DMS 273 (cell line): ENCODE measurements at regions not wholly inside any gene's neighbourhood (a gene's known extent, or its start where the extent isn't known, plus 50 kb on each side); places are given as distances from the start of the nearest gene placed in this dataset.
A peak's percentile ranks its signal among the peaks of the same experiment; 100 is the strongest.
"Not testable (repeated sequence)": the region's sequence is repeated elsewhere in the genome, so short reads cannot be mapped to it uniquely, and the experiment has no call there.

Source experiments
- DNase-seq: peaks from one replicate; lab custom pipeline; 2025; ENCODE audit not compliant: unreplicated experiment; lab: John Stamatoyannopoulos, UW

DNA sequence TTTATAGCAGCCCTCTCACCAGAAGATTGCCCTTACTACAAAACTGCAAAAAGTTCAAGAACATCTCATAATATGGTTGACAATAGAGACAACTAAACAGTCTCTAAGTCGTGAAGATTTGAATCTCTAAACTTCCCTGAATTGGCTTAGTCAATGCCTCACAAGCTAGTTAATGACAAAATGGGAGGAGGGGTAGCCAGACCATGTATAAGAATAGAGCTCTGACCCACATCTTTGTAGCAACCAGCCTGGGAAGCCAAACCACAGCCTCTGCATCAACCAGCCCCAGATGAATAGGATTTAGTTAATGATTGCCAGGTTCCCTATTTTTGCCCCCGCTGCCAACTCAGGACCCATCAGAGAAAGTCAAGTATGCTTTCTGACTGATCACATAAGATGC lies 1265.9 kb upstream of the PCDH10 start:
- not testable (repeated sequence) for DNase-seq

DNA sequence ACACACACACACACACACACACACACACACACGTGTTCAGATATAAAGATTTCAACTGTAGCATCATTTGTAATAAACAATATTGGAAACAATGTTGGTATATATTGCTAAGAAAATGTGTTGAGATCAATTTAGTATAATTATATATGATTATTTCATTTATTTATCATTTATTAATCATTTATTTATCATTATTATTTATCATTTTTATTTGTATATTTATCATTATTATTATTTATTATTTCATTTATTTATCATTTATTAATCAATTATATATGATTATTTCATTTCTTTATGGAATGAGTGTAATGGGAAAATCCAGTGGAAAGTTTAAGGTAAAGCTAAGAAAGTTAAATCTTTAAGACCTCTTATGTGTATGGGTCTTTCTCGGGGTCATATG lies 1223.4 kb upstream of the PCDH10 start:
- DNase-seq, result not testable (repeated sequence)

GRCh38 chr4:131967646-131968045 lies 1181.4 kb upstream of the PCDH10 start:
- DNase-seq, result not testable (repeated sequence)

DNA sequence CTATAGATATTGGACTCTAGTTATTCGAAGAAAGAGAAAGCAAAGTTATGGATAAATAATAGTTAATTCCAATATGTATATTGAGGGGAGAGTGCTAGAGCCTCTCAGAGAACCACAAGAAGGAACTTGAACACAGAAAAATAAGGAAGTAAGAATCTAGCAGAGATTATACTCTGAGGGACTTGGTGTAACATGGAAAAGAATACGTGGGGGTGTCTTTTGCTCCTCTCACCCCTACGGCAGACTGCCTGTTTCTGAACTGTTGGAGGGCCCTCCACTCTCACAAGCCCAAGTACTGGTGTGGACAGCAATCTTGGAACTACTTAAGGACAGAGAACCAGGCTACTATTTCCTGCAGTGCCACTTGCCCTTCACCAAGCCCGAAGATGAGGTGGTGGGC lies 1174.4 kb upstream of the PCDH10 start:
- no peak for DNase-seq

GRCh38 chr4:131975276-131976132 lies 1173.6 kb upstream of the PCDH10 start:
- not testable (repeated sequence) for DNase-seq

- not testable (repeated sequence) for DNase-seq
Measured at GRCh38 chr4:131976133-131977002, 1172.7 kb upstream of the PCDH10 start.

- no peak for DNase-seq
Measured at GRCh38 chr4:131978120-131978519, 1171.0 kb upstream of the PCDH10 start.

GRCh38 chr4:131989576-131989975 lies 1159.5 kb upstream of the PCDH10 start:
- no peak for DNase-seq

DNA sequence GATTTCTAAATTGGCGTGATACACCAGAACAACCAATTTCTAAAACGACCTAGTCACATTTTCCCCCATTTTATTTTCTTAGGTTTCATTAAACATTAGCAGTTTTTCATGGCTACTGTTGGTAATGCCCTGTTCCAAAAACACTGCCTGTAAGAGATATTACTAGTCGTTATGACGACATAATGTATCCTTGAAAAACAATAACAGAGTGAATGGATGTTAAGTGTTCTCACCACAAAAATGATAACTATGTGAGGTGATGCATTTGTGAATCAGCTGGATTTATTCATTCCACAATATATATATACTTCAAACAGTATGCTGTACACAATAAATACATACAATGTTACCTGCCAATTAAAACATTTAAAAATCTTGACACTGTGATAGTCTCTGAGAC lies 1147.6 kb upstream of the PCDH10 start:
- DNase-seq, result no peak

GRCh38 chr4:132003593-132003992 lies 1145.5 kb upstream of the PCDH10 start:
- no peak for DNase-seq

GRCh38 chr4:132015321-132015720 lies 1133.8 kb upstream of the PCDH10 start:
- no peak for DNase-seq

GRCh38 chr4:132016703-132017350 lies 1132.3 kb upstream of the PCDH10 start:
- DNase-seq, result no peak

DNA sequence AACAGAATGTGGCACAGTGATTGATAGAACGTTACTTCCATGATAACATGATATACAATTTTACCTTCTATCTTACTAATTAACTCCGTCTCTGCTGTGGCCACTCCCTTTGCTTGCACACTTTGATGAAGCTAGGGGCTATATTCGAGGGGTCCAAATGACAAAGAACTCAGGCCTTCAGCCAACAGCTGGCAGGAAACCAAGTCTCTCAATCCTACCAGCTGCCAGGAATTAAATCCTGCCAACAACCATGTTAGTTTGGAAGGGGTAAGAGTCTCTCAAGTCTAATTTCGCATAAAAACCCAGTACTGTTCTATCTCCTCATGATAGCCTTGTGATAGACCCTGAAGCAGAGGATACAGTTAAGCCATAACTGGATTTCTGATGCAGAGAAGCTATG lies 1122.9 kb upstream of the PCDH10 start:
- peak; percentile 77 for DNase-seq

DNA sequence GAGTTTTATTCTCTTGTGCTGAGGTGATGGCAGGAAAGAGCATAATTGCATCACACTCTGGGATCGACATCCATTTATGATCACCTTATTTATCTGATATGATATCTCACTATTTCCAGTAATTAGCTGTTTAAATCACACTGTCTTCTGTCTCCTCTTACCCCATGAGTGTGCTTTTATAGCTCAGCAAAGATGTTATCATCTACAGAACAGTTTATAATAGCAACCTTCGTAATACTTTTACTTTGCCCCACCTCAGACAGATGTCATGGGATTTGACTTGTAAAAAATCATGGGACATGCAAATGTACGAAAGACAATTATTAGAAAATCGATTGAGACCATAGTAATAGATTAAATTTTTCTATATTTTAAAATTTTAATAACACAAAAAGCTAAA lies 1122.3 kb upstream of the PCDH10 start:
- DNase-seq, result peak; percentile 29

DNA sequence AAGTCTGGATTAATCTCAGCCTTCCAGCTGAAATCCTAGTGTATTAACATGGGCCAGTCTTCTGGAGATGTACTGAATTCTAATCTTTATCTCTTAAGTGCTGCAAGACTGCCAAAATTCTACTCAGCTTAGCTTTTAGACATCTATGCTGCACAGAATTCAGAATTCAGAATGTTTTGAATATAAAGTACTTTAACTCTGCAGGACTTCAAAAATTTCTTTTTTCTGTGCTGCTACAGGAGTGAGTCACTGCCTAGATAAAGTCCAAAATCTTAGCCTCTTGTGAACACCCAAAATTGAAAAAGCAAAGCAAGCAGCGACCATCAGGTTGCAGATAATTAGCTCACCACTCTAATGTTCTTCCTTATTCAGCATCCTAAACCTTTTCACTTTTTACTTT lies 1092.6 kb upstream of the PCDH10 start:
- DNase-seq, result no peak

GRCh38 chr4:132059227-132059626 lies 1089.9 kb upstream of the PCDH10 start:
- DNase-seq, result no peak

GRCh38 chr4:132062611-132063239 lies 1086.4 kb upstream of the PCDH10 start:
- no peak for DNase-seq

DNA sequence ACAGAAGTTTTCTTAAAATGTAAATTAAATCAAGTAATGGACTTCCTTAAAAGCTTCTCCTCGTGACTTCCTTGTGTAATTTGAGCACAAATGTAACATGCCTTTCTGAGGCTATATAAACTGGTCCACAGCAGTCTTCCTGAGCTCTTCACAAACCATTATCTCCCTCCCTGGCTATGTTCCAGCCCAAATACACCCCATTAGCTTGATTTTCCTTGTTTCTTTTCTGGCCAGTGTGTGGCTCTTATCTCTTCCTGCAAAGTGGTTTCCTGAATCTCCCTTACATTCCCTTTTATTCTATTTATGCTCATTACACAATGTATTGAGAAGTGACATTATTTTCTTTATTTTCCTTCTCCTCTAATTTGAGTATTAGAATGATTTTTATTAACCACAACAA lies 1085.3 kb upstream of the PCDH10 start:
- no peak for DNase-seq

DNA sequence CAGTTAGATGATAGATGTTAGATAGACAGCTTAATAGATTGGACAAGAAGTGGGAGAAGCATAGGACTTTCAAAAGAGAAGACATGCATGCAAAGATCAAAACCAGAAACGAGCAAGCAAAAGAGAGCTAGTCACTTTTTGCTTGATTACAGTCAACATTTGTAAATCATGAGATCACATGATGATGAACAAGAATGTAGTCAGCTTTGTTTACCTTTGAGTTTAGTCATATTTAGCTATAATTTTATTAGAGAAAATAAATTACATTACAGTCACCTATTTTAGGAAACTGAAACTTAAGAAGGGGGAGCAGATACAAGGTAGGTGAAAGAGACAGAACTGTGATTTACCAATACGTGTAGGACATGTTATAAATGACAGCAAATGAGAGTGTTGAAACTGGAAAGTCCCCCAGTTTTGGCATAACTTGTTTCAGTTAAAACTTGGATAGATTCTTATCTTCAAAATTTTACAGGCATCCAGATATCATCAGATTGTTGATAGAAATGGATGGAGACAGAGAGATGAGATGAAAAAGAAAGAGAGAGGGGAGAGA lies 1083.1 kb upstream of the PCDH10 start:
- no peak for DNase-seq

DNA sequence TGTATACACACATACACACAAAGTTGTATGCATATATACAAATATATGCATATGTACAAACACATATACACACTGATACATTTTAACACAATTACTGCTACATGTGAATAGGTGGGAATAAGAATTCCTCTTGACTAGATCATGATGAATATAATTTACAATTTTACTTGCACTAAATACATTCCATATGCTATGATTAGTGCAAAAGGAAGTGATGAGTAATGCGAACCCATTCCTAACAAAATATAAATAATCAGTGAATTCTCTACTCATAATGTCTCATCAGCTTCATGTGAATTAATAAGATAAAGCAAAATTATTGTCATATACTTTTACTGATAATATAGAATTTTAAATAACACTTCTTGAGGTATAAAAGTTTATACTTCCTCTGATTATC lies 1077.3 kb upstream of the PCDH10 start:
- no peak for DNase-seq

GRCh38 chr4:132076829-132077228 lies 1072.3 kb upstream of the PCDH10 start:
- DNase-seq, result no peak
